ENCODE measurements at regions not wholly inside any gene's neighbourhood (a gene's known extent, or its start where the extent isn't known, plus 50 kb on each side); places are given as distances from the start of the nearest gene placed in this dataset.

- ATAC-seq (no peak), DNase-seq (no peak)
- H3K27me3 ChIP-seq: no peaks in the 10 kb centered on the region
- H3K27ac ChIP-seq: no peak overlapping the region
- intact Hi-C loops (cut with DNase I): no loop called here
- TF ChIP-seq CTCF (IDR thresholded peaks at IDR 0.05): no peak
- no peaks in the 10 kb centered on the region for H3K9me3 ChIP-seq
- no peaks in the 10 kb centered on the region for H3K36me3 ChIP-seq
- H3K4me1 ChIP-seq: no peaks in the 10 kb centered on the region
- no peak overlapping the region for H3K4me3 ChIP-seq
These were observed 86.2 kb downstream of the PSAT1 start for GRCh38 chr9:78383130-78383529.

GRCh38 chr9:78386348-78386747 lies 89.4 kb downstream of the PSAT1 start:
- Histone ChIP-seq H3K27me3 (no peaks in the 10 kb centered on the region), H3K4me3 (no peak overlapping the region), H3K9me3 (no peaks in the 10 kb centered on the region), H3K36me3 (no peaks in the 10 kb centered on the region), H3K27ac (no peak overlapping the region), H3K4me1 (no peaks in the 10 kb centered on the region)
- ATAC-seq (no peak), DNase-seq (no peak)
- intact Hi-C loops (cut with DNase I): no loop called here
- no peak for TF ChIP-seq CTCF (IDR thresholded peaks at IDR 0.05)

- H3K27ac ChIP-seq: no peak overlapping the region
- no peak for TF ChIP-seq CTCF (IDR thresholded peaks at IDR 0.05)
- no peaks in the 10 kb centered on the region for H3K36me3 ChIP-seq
- ATAC-seq: no peak
- H3K4me1 ChIP-seq: no peaks in the 10 kb centered on the region
- no peak overlapping the region for H3K4me3 ChIP-seq
- DNase-seq: no peak
- no peaks in the 10 kb centered on the region for H3K27me3 ChIP-seq
- no peaks in the 10 kb centered on the region for H3K9me3 ChIP-seq
- intact Hi-C loops (cut with DNase I): no loop called here
These were observed 89.8 kb downstream of the PSAT1 start for GRCh38 chr9:78386773-78387172.

- no peak for TF ChIP-seq CTCF (IDR thresholded peaks at IDR 0.05)
- Histone ChIP-seq H3K27me3 (no peaks in the 10 kb centered on the region), H3K4me1 (no peaks in the 10 kb centered on the region), H3K9me3 (no peaks in the 10 kb centered on the region), H3K4me3 (no peak overlapping the region), H3K27ac (no peak overlapping the region), H3K36me3 (no peaks in the 10 kb centered on the region)
- ATAC-seq (no peak), DNase-seq (no peak)
- intact Hi-C loops (cut with DNase I): no loop called here
These were observed 96.4 kb downstream of the PSAT1 start for GRCh38 chr9:78393340-78393739.

GRCh38 chr9:78393932-78394331 lies 97.0 kb downstream of the PSAT1 start:
- Histone ChIP-seq H3K4me3 (no peak overlapping the region), H3K27ac (no peak overlapping the region), H3K4me1 (no peaks in the 10 kb centered on the region), H3K9me3 (no peaks in the 10 kb centered on the region), H3K27me3 (no peaks in the 10 kb centered on the region), H3K36me3 (no peaks in the 10 kb centered on the region)
- no peak for TF ChIP-seq CTCF (IDR thresholded peaks at IDR 0.05)
- ATAC-seq (no peak), DNase-seq (no peak)
- intact Hi-C loops (cut with DNase I): no loop called here

- intact Hi-C loops (cut with DNase I): no loop called here
- no peak overlapping the region for H3K4me3 ChIP-seq
- no peaks in the 10 kb centered on the region for H3K36me3 ChIP-seq
- no peak for TF ChIP-seq CTCF (IDR thresholded peaks at IDR 0.05)
- no peaks in the 10 kb centered on the region for H3K4me1 ChIP-seq
- no peak for DNase-seq
- H3K9me3 ChIP-seq: no peaks in the 10 kb centered on the region
- H3K27ac ChIP-seq: no peak overlapping the region
- ATAC-seq: no peak
- H3K27me3 ChIP-seq: no peaks in the 10 kb centered on the region
These were observed 99.2 kb downstream of the PSAT1 start for GRCh38 chr9:78396087-78396486.

All from upper lobe of right lung (tissue), 1 donor.